IgD-negative memory B cell (primary cell): ENCODE measurements at regions not wholly inside any gene's neighbourhood (a gene's known extent, or its start where the extent isn't known, plus 50 kb on each side); places are given as distances from the start of the nearest gene placed in this dataset.
A peak's percentile ranks its signal among the peaks of the same experiment; 100 is the strongest.

Experiments
- H3K27ac Mint-ChIP-seq, 3 donors: one replicate each; pipeline ENCODE4 v1.8.0; 2020 to 2022; ENCODE audit warnings: mild to moderate bottlenecking in 3 of 3, mixed read lengths in 3 of 3, moderate library complexity in 1 of 3
- H3K27me3 Mint-ChIP-seq: one replicate; pipeline ENCODE4 v1.8.0; 2021; ENCODE audit warnings: mixed read lengths
- H3K36me3 Mint-ChIP-seq: one replicate; pipeline ENCODE4 v1.8.0; 2020; ENCODE audit warnings: mild to moderate bottlenecking, mixed read lengths
- H3K4me1 Mint-ChIP-seq, 3 donors: one replicate each; pipeline ENCODE4 v1.8.0; 2020 to 2022; ENCODE audit warnings: mixed read lengths in 3 of 3, mild to moderate bottlenecking in 1 of 3
- H3K4me3 Mint-ChIP-seq, 4 donors: one replicate each; pipeline ENCODE4 v1.8.0; 2020 to 2022; ENCODE audit warnings: mild to moderate bottlenecking in 4 of 4, mixed read lengths in 4 of 4, moderate library complexity in 3 of 4
- H3K9me3 Mint-ChIP-seq, 3 donors: one replicate each; pipeline ENCODE4 v1.8.0; 2020 to 2021; ENCODE audit warnings: mixed read lengths in 3 of 3, mild to moderate bottlenecking in 1 of 3

- H3K36me3 Mint-ChIP-seq = no peaks in the 10 kb centered on the region
- no peaks in the 10 kb centered on the region for H3K9me3 Mint-ChIP-seq
- peak overlapping the region in 1 of 3 donors; percentile 62 for H3K27ac Mint-ChIP-seq
- H3K4me3 Mint-ChIP-seq = no peak overlapping the region
- H3K4me1 Mint-ChIP-seq = no peaks in the 10 kb centered on the region
- H3K27me3 Mint-ChIP-seq = peaks cover 2% of the 10 kb centered on the region
These were observed 68.3 kb upstream of the ZNF521 start for GRCh38 chr18:25420077-25420825.

- H3K36me3 Mint-ChIP-seq = no peaks in the 10 kb centered on the region
- H3K27ac Mint-ChIP-seq = no peak overlapping the region
- peaks cover 4% of the 10 kb centered on the region for H3K27me3 Mint-ChIP-seq
- H3K4me3 Mint-ChIP-seq = no peak overlapping the region
- H3K9me3 Mint-ChIP-seq = peaks cover 0 to 2% (median 0%) of the 10 kb centered on the region in 3 donors
- no peaks in the 10 kb centered on the region for H3K4me1 Mint-ChIP-seq
These were observed 64.4 kb upstream of the ZNF521 start for GRCh38 chr18:25416374-25416773.

- Mint-ChIP-seq H3K4me1 (no peaks in the 10 kb centered on the region), H3K36me3 (no peaks in the 10 kb centered on the region), H3K9me3 (peaks cover 0 to 4% (median 2%) of the 10 kb centered on the region in 3 donors), H3K27ac (no peak overlapping the region), H3K27me3 (no peaks in the 10 kb centered on the region), H3K4me3 (no peak overlapping the region)
These were observed 58.0 kb upstream of the ZNF521 start for GRCh38 chr18:25409971-25410370.

- H3K27me3 Mint-ChIP-seq = no peaks in the 10 kb centered on the region
These were observed 56.3 kb upstream of the ZNF521 start for GRCh38 chr18:25408293-25408692.

More at GRCh38 chr18:25408293-25408692, 56.3 kb upstream of the ZNF521 start:
- no peak overlapping the region for H3K4me3 Mint-ChIP-seq
- H3K4me1 Mint-ChIP-seq = no peaks in the 10 kb centered on the region
- H3K27ac Mint-ChIP-seq = no peak overlapping the region
- no peaks in the 10 kb centered on the region for H3K36me3 Mint-ChIP-seq
- H3K9me3 Mint-ChIP-seq = peaks cover 0 to 4% (median 2%) of the 10 kb centered on the region in 3 donors
